GM12878 (cell line): ENCODE measurements at regions not wholly inside any gene's neighbourhood (a gene's known extent, or its start where the extent isn't known, plus 50 kb on each side); places are given as distances from the start of the nearest gene placed in this dataset.

ENCODE experiments used
- ATAC-seq: fragments of 200-7000 bp; cut with Tn5 transposase; 3 replicates; pipeline ENCODE4 v1.9.1; 2020; ENCODE audit warnings: mild to moderate bottlenecking, moderate library complexity
- BruUV-seq: library from RNA; stranded (reverse); fragments of 400-500 nt; replicated peaks from 2 replicates; lab custom pipeline; 2021; lab: Mats Ljungman, UMichigan
- CTCF ChIA-PET: fragments of 300-600 bp; sonication (Branson Sonifier 250); formaldehyde crosslinking; extraction: SDS; loops from one replicate; lab custom pipeline; 2021; ENCODE audit warnings: inconsistent platforms; lab: Yijun Ruan, JAX
- POLR2A ChIA-PET: fragments of 350-600 bp; formaldehyde crosslinking; extraction: SDS; loops from one replicate; lab custom pipeline; 2021; ENCODE audit warnings: inconsistent platforms; lab: Charles Lee
- RAD21 ChIA-PET: fragments of 300-600 bp; sonication (Branson Sonifier 250); formaldehyde crosslinking; loops from one replicate; lab custom pipeline; 2023; ENCODE audit warnings: antibody characterized with exemption; ENCODE audit not compliant: unreplicated experiment; lab: Charles Lee
- SMC1A ChIA-PET: fragments of 300-600 bp; sonication (Branson Sonifier 250); formaldehyde crosslinking; loops from one replicate; lab custom pipeline; 2023; ENCODE audit not compliant: unreplicated experiment, uncharacterized antibody; lab: Charles Lee
- DNase-seq: peaks from one replicate; pipeline ENCODE4 v3.0.0-alpha.2; 2011; ENCODE audit warnings: low read depth, low spot score
- FAIRE-seq: peaks from 3 replicates; lab custom pipeline; 2011; peaks lifted over from hg19 to GRCh38; lab: Jason Lieb, UNC
- H2AFZ ChIP-seq: 2 replicates; pipeline ENCODE4 v1.6.0; 2011; ENCODE audit warnings: low read depth, low read length, control low read depth; ENCODE audit not compliant: control insufficient read depth
- H3K27ac ChIP-seq: 2 replicates; pipeline ENCODE4 v1.5.1; 2011; ENCODE audit warnings: control low read depth; ENCODE audit not compliant: control insufficient read depth, insufficient read depth
- H3K27me3 ChIP-seq, 2 experiments: replicated peaks in 1 of 2; 2 replicates each; pipeline versions ENCODE4 v1.6.0 to v1.6.1; 2011; ENCODE audit warnings: low read length in 1 of 2; ENCODE audit not compliant: control insufficient read depth in 2 of 2, insufficient read depth in 2 of 2
- H3K36me3 ChIP-seq, 2 experiments: 2 replicates each; pipeline ENCODE4 v1.5.1; 2011; ENCODE audit warnings: low read length in 1 of 2; ENCODE audit not compliant: control insufficient read depth in 2 of 2, insufficient read depth in 2 of 2
- H3K4me1 ChIP-seq: 2 replicates; pipeline ENCODE4 v1.6.1; 2011; ENCODE audit warnings: mild to moderate bottlenecking, low read length, moderate library complexity, mixed read lengths; ENCODE audit not compliant: control insufficient read depth, insufficient read depth
- H3K4me2 ChIP-seq: 2 replicates; pipeline ENCODE4 v1.6.0; 2011; ENCODE audit warnings: control low read depth; ENCODE audit not compliant: control insufficient read depth, insufficient read depth
- H3K4me3 ChIP-seq: fragments of 200-600 bp; sonication (generic); 2 replicates; pipeline ENCODE4 v1.5.1; 2016
- H3K79me2 ChIP-seq: 2 replicates; pipeline ENCODE4 v1.6.0; 2011; ENCODE audit warnings: low read length; ENCODE audit not compliant: control insufficient read depth, insufficient read depth
- H3K9ac ChIP-seq: 2 replicates; pipeline ENCODE4 v1.8.0; 2011; ENCODE audit warnings: low read length, control low read depth, mixed read lengths; ENCODE audit not compliant: control insufficient read depth, insufficient read depth
- H3K9me3 ChIP-seq: replicated peaks from 3 replicates; pipeline ENCODE4 v1.5.1; 2011; ENCODE audit warnings: mild to moderate bottlenecking, low read length; ENCODE audit not compliant: control insufficient read depth, insufficient read depth
- H4K20me1 ChIP-seq: 2 replicates; pipeline ENCODE4 v1.6.0; 2011; ENCODE audit not compliant: control insufficient read depth, insufficient read depth
- BCL11A ChIP-seq: IDR thresholded peaks from 2 replicates; pipeline ENCODE4 v1.6.1; 2011; ENCODE audit warnings: low read depth, low read length
- EED ChIP-seq: sonication (generic); IDR thresholded peaks from 2 replicates; pipeline ENCODE4 v1.6.1; 2016; ENCODE audit warnings: antibody characterized with exemption, low read depth
- HDAC6 ChIP-seq: fragments of 200-600 bp; sonication (generic); IDR thresholded peaks from one replicate; pipeline ENCODE4 v1.8.0; 2017; ENCODE audit warnings: antibody characterized with exemption; ENCODE audit not compliant: unreplicated experiment
- IRF5 ChIP-seq: fragments of 450-650 bp; IDR thresholded peaks from 2 replicates; pipeline ENCODE4 v1.6.1; 2017; ENCODE audit warnings: borderline replicate concordance
- MEF2B ChIP-seq: fragments of 450-650 bp; IDR thresholded peaks from 2 replicates; pipeline ENCODE4 v1.6.1; 2018; ENCODE audit warnings: mild to moderate bottlenecking, moderate library complexity; ENCODE audit not compliant: partially characterized antibody, poor library complexity, severe bottlenecking
- MYC ChIP-seq: IDR thresholded peaks from 2 replicates; pipeline ENCODE4 v1.6.1; 2011; ENCODE audit warnings: mild to moderate bottlenecking, low read length, moderate library complexity, inconsistent platforms; ENCODE audit not compliant: insufficient read depth, insufficient replicate concordance, insufficient read length, severe bottlenecking
- PAX5 ChIP-seq: IDR thresholded peaks from 2 replicates; pipeline ENCODE4 v1.6.1; 2011; ENCODE audit warnings: low read depth, low read length, borderline replicate concordance
- PBX3 ChIP-seq: IDR thresholded peaks from 2 replicates; pipeline ENCODE4 v1.6.1; 2011; ENCODE audit warnings: mild to moderate bottlenecking, low read depth, low read length, moderate library complexity; ENCODE audit not compliant: insufficient replicate concordance
- RBBP5 ChIP-seq: fragments of 200-600 bp; sonication (generic); conservative IDR thresholded peaks from 2 replicates; pipeline ENCODE4 v1.6.1; 2016
- RFX5 ChIP-seq: IDR thresholded peaks from 2 replicates; pipeline ENCODE4 v1.6.1; 2011; ENCODE audit warnings: low read depth, low read length, improper control_type of control experiment
- RUNX3 ChIP-seq: IDR thresholded peaks from 2 replicates; pipeline ENCODE4 v1.6.1; 2012; ENCODE audit warnings: low read length, inconsistent platforms
- SMC3 ChIP-seq: IDR thresholded peaks from 2 replicates; pipeline ENCODE4 v1.6.1; 2011; ENCODE audit warnings: low read length, improper control_type of control experiment, borderline replicate concordance
- SRF ChIP-seq, 2 experiments: IDR thresholded peaks; 2 replicates each; pipeline ENCODE4 v1.6.1; 2011; ENCODE audit warnings: low read depth in 2 of 2, low read length in 2 of 2, mild to moderate bottlenecking in 1 of 2, moderate library complexity in 1 of 2
- TCF3 ChIP-seq: IDR thresholded peaks from 2 replicates; pipeline ENCODE4 v1.6.1; 2012; ENCODE audit warnings: low read depth, mild to moderate bottlenecking, low read length, borderline replicate concordance; ENCODE audit not compliant: insufficient read depth
- YBX1 ChIP-seq: fragments of 450-650 bp; IDR thresholded peaks from 2 replicates; pipeline ENCODE4 v1.6.1; 2016; ENCODE audit warnings: antibody characterized with exemption
- ZNF622 ChIP-seq: fragments of 450-650 bp; IDR thresholded peaks from 2 replicates; pipeline ENCODE4 v1.6.1; 2017; ENCODE audit warnings: mild to moderate bottlenecking, inconsistent platforms
- ZZZ3 ChIP-seq: IDR thresholded peaks from 2 replicates; pipeline ENCODE4 v1.6.1; 2011; ENCODE audit warnings: low read depth; ENCODE audit not compliant: control insufficient read depth, insufficient read length
- WGBS: methylation state at CpG from one replicate; pipeline ENCODE4 v1.1.6; 2016; ENCODE audit warnings: low lambda C conversion rate; ENCODE audit not compliant: insufficient replicate concordance, insufficient coverage; ENCODE audit errors: missing lambda C conversion rate; 5-methylcytosine and 5-hydroxymethylcytosine counted together
- in situ Hi-C: fragments of 300-500 bp; cut with MboI; formaldehyde crosslinking; loops from 9 replicates; pipeline ENCODE4 v1.14.3; 2018; ENCODE audit warnings: mixed read lengths
- intact Hi-C: fragments of 100-400 bp; cut with micrococcal nuclease; formaldehyde crosslinking; loops from one replicate; pipeline ENCODE4 v1.14.2; 2022; ENCODE audit not compliant: unreplicated experiment

- Histone ChIP-seq H3K4me2 (no peak overlapping the region), H3K9me3 (no peaks in the 10 kb centered on the region), H3K36me3 (no peaks in the 10 kb centered on the region), H3K27ac (no peak overlapping the region), H3K4me1 (no peaks in the 10 kb centered on the region), H2AFZ (no peak overlapping the region), H3K4me3 (no peak overlapping the region)
- SMC1A ChIA-PET, result interaction anchor here (1.1 kb wide), 1 partner anchor 14 kb away, joined by 5 read pairs; no protein-coding TSS in a partner anchor
- POLR2A ChIA-PET, result no interaction called here
- CTCF ChIA-PET, result interaction anchor here (1.1 to 1.3 kb wide), 3 partner anchors 10 to 150 kb away, joined by 3 to 4 read pairs (median 4); no protein-coding TSS in a partner anchor
- TF ChIP-seq YBX1 (no peak), RUNX3 (no peak), PBX3 (no peak), RBBP5 (no peak), SMC3 (no peak), ZZZ3 (no peak), MEF2B (no peak), BCL11A (no peak), HDAC6 (no peak), TCF3 (no peak), ZNF622 (no peak), MYC (no peak), RFX5 (no peak), SRF (IDR thresholded peaks at IDR 0.05; ENCODE audit: low read depth in 2 of 2, low read length in 2 of 2) (no peak), PAX5 (no peak), IRF5 (no peak), EED (no peak)
- TF ChIP-seq, all 136 proteins: peak for 0
- H3K9ac ChIP-seq, result no peak overlapping the region
- DNase-seq, result no peak
- intact Hi-C loops (no loop called here), in situ Hi-C loops (no loop called here)
- H3K27me3 ChIP-seq, result no peaks in the 10 kb centered on the region
- 60% methylated on average over 2 of the region's 2 CpGs for WGBS
- H3K79me2 ChIP-seq, result no peaks in the 10 kb centered on the region
- no peak for ATAC-seq
- no TSS peak for BruUV-seq
- no peak for FAIRE-seq
- RAD21 ChIA-PET, result no interaction called here
- no peaks in the 10 kb centered on the region for H4K20me1 ChIP-seq
Observed at GRCh38 chr1:185445594-185445993, 128.6 kb upstream of the IVNS1ABP start.
